HG02870 (cell line): ENCODE measurements at regions not wholly inside any gene's neighbourhood (a gene's known extent, or its start where the extent isn't known, plus 50 kb on each side); places are given as distances from the start of the nearest gene placed in this dataset.

Source experiments
- ATAC-seq: cut with Tn5 transposase; IDR thresholded peaks from one replicate; pipeline ENCODE4 v1.9.1; 2021; ENCODE audit warnings: mild to moderate bottlenecking, moderate library complexity; ENCODE audit not compliant: unreplicated experiment

DNA sequence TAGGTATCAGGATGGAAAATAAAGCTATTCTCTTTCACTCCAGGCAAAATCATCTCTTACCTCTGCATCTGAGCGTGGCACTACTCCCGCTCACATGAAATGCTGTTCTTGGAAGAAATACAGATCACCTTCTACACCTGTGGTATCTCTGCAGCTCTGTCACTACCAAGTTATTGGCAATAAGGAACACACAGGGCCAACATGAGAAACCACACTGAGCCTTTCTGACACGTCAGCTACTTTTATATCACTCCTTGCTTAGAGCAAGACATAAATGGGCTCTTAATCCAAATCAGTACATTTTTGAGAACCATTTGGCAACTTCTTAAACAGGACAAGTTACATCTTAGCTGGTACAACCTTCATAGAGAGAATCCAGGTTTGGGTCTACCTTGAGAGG is 101.8 kb upstream of the GUCY1A1 start:
- no peak for ATAC-seq

DNA sequence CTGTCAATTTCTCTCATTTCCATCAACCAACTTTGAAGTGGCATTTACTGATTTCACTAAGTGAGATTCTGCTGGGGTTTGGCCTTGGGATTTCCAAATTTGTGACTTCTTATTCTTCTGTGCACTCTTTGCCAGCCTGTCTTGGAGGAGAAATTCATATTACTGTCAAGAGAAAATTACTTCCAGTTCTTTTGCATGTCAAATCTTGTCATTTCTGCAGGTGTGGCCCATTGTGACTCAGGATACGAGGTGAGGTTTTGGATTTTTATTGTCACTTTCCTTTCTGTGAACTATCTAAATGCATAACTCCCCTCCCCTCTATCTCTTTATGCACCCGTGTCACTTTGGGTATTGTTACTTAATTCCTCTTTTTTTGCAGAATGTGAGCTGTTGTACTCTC is 102.6 kb upstream of the GUCY1A1 start:
- ATAC-seq: no peak

DNA sequence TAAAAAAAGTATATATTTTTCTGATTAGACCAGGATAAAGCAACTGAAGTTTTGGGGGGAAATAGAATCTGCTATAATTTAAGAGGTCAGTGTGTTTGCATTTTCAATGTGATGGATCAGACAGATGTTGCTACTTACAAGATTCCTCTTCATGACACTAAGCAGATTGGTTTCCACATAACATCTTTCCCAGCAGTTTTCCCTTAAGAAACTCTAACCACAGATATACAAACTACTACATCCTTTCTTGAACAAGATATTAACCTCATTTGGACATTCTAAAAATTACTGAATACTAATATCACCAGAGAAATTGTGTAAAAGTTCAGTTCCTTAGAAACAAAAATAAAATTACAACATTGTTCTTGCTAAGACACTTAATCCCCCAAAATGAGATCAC is 106.7 kb upstream of the GUCY1A1 start:
- no peak for ATAC-seq

DNA sequence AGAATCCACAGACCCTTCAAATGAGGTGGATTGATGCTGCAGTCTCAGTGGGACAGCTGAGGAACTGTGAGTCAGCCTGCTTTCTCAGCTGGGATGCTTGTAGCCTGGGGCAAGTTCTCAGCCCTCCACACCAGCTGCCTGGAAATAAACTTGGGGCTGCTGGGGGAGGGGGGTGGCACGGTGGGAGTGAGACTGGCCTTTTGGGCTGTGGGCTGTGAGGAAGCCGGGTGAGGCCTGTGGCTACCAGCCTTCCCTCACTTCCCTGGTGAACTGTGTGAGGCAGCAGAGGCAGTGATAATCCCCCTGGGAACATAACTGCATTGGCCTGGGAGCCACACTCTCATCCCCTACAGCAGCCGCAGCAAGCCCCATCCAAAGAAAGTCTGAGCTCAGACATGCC is 114.5 kb upstream of the GUCY1A1 start:
- no peak for ATAC-seq

DNA sequence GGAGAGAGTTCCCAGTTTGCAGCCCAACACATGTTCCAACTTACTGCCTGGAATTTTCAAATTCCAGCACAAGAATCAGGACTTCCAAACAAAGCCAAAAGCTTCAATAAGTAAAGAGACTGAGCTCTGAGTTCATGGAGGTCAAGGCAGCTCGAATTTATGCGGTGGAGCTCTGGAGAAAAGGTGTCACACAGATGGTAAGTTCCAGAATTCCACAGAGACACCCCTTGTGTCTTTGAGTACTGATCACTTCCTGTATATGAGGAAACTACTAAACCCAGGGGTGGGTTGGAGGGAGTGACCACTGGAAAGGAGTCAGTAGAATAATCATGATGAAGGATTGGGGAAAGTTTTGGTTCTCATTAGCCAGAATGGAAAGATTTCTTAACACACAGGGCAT is 118.5 kb upstream of the GUCY1A1 start:
- no peak for ATAC-seq

DNA sequence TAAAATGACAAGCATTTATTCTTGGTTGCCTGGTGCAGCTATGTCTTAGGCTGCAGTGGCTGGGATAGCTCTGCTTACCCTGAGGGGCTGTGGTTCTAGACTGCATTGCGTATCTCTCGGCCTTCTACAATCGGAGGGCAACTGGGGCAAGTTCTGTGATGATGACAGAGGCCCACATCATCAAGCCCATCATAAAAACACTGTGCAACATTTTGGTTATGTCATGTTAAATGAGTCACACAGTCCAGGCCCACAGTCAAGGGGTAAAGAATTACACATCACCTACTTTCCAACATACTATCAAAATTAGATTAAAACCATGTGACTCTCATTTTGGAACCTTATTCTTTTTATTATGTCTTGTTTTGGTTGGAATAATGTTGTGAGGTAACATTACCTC is 120.2 kb upstream of the GUCY1A1 start:
- ATAC-seq: no peak

DNA sequence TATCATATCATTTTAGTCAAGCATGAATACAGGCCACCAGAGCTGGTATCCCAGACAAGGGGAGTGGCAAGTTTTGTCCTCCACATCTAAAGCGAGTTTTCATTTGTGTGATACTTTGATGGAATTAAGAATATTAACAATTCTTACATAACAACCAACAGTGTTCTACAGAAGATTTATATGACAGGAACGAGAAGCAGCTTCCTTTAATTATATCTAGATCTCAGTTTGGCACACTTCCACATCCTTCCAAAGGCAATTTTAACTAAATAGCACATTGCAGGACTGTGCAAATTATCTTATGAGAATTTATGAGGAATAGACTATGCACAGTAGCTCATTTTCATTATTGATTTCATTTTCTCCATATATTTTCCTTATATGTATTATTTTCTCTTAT is 121.2 kb upstream of the GUCY1A1 start:
- ATAC-seq: no peak

DNA sequence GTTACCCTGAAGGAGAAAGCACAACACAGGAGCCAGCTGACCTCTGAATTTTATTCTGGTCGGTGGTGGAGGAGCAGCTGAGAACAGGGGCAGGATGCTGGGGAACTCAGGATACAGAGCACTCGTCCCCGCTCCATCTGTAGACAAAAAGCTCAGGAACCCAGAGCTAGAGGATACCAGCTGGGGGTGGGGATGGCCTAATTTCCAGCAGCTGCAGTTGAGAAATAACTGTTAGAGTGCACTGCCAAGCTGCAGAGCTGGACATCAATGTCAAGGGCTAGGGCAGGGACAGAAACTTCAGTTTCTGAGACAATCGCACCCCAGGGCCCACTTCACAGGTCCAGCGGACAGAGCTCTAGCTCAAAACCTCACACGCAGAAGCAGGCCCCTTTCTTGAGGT is 122.1 kb upstream of the GUCY1A1 start:
- ATAC-seq: no peak

DNA sequence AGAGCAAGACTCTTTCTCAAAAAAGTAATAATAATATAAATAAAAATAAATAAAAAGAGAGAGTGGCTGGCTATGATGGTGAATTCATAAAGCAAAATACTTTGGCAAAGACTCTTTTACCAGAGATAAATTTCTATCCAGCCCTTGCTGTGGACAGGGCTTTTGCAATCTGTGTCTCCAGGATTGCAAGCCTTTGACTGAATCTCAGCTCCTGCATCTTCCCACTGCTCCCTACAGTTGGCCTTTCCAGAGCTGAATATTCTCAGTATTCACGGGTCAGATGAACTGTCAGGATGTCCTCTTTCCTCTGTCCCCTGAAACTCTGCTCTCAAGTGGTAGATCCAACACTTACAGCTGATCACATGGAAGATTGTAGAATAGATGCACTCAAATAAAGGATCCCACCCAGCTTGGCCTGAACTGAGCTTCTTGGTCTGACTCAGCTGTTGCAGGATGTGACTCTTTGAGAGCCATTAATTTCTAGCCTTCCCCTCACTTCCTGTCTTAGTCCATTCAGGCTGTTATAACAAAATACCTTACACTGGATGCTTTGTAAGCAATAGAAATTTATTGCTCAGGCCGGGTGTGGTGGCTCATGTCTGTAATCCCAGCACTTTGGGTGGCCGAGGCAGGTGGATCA is 123.4 kb upstream of the GUCY1A1 start:
- peak; percentile 77 for ATAC-seq

DNA sequence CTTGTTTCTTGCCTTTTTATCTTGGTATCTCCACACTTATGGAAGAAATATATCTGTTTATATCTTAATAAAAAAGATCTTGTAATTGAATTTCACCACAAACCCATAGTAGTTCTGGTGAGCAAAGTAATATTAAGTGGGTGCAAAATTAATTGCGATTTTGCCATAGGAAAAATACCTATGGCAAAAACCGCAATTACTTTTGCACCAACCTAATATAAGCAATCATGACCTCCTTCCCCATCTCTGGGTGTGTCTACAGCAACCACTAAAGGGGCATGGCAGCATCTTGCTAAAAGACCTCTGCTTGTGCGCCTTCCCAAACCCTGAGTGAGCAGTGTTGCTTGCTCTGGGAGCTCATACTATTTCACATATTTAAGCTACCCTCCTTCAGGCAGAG is 124.2 kb upstream of the GUCY1A1 start:
- ATAC-seq: no peak

DNA sequence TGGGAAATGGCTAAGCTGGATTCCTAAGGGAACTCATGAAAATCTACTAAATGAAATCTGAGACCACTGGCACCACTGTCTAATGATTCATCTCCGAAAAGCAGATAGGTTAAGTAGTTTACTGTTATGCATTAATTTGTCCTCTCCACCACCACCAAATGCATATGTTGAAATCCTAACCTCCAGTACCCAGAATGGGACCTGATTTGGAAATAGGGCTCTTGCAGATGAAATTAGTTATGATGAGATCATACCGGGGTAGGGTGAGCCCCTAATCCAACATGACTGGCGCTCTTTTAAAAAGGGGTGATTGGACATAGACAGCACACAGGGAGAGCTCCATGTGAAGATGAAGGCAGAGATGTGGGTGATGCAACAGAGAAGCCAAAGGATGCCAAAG is 124.9 kb upstream of the GUCY1A1 start:
- no peak for ATAC-seq

DNA sequence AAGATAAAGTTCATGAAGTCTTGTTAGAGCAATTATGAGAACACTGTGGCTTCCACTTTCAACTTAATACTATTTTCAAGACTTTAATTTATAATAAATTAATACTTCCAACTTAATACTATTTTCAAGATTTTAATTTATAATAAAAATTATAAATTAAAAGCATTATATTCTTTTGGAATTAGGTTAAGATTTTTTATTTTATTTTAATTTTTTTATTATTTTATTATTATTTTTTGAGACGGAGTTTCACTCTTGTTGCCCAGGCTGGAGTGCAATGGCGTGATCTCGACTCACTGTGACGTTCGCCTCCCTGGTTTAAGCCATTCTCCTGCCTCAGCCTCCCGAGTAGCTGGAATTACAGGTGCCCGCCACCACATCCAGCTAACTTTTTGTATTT is 126.0 kb upstream of the GUCY1A1 start:
- no peak for ATAC-seq

DNA sequence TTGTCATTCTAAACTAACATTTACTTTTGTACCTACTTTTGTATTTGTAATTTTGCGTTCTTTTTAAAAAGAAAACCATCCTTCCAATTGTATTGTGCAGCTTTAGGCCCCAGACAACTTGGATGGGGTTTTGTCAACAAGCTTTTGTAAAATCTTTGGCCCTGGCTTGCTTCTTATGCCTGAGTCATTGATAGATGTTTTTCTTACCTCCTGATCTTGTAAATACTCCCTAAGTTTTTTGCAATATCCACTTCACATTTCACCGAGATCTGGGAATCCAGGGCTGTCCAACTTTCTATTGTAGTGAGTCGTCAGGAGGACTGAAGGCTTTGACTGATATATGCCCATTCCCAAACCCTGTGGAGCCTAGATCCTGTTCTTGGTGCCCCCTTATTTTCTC is 126.9 kb upstream of the GUCY1A1 start:
- ATAC-seq: no peak

DNA sequence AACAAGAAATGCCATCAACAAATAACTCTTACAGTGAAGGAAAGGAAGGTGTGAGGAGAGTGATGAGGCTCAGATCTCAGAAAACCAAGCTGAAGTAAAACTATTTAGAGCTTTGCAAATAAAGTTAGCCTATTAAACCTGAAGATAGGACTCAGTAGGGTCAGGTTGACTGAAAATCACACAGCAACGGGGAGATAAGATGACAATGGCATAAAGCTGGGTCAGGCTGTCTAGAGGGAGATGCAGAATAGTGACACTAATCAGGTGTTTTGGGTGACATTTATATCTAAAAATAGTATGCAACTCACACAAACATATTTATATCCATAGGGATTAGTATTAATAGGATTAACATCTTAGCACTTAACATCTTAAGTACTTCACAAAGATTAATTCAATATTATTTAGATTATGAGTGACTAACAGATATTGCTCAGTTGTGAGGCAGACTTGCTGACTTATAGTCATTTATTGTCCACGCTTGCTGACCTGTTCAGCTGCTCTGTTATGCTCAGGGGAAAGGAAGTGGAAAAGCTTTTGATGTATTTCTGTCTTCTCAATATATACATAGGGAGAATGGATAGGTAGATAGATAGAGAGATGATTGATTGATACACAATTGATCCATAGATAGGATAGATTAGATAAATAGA is 130.7 kb upstream of the GUCY1A1 start:
- ATAC-seq: no peak

DNA sequence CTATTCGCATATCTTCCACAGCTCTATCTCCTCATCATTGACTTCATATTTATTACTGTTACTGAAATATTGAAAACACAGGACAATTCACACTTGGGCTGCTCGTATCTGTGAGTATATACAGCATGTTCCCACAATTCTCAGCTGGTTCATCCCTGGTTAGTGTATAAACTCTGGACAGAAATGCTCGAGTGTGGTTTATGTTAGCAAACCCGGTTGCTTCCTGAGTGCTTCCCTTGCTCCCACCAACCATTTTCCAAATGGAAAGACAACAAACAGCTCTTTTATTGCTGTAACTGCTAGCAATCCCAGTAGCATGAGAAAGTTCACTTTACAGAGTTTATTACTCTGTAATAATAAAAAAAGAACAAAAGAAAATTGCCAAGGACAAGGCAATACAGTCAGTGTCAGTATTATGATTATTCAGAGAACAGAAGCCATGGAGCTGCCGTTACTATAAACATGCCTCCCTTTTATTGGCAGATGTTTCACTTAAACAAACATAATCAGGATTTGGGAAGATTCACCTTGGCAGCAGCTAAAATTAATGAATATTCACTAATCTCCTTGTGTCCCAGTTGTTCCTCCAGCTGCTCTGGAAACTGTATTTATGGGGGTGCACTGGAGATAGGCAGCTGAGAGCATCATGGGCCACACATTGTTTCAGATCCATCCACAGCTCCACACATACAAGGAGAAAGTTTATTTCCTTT is 134.1 kb upstream of the GUCY1A1 start:
- no peak for ATAC-seq

DNA sequence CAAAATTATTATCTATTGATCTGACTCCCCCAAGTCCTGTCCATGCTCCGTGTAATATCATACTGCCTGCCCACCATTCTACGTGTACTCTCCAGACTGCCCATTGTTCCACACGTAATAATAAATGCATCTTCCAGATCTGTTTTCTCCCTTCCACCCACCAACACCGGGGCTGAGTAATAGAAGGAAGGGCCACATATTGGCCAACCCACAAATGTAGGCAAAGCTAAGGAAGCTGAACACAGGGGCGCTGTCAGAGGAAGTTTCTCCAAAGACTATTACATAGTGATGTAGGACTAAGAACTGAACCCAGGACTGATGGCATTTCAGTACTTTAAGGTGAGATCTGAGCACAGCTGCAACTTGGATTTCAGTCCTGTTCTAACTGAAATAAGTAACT is 135.8 kb upstream of the GUCY1A1 start:
- no peak for ATAC-seq

DNA sequence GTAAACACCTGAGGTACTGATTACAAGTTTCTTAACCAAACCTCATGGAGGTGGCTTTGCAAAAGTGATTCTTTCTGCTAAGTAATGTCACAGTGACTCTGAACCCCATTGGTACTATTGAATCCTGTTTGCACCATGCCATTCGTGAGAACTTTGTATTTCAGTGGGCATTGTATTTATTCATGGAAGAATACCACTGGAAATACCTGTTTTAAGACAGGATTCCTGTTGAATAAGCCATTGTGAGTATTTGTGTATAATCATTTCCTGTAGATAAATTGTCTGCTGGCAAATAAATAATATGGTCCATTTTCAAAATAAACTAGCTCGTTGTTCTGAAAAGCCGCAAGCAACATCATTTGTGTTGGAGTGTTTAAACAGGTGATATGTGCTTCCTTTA is 136.4 kb upstream of the GUCY1A1 start:
- no peak for ATAC-seq

DNA sequence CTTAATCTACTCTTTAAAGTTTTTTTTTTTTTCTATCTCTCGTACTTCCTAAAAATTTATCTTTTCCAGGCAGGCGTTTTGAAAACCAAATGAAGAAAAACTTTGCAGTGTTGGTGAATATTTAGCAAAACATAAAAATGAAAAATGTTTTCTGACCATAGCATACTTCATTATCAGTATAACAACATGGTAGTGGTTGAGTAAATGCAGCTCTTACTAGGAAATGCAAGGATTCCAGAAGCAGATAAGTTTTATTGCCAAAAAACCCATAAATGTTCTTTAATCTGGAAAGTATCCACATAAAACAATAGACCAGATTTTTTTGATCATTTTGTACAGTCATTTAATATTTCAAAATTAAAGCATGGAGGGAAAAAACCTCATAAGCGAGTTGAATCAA is 136.9 kb upstream of the GUCY1A1 start:
- ATAC-seq: no peak

DNA sequence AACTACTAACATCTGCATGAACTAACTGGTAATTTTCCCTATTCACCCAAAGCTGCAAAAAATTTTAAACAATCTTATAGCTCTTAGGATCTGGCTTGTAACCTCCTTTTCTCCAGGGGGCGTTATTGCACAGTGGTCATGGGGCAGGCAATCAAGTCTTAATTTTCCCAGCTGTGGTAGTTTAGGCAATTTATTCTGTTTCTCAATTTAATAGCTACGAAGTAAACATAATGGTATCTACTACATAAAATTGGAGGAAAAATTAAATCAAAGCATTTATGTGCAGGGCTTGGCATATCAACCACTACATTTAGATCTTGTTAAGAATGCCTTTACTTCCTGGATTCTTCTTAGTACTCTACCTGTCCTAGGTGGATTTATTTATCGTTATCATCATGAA is 137.4 kb upstream of the GUCY1A1 start:
- no peak for ATAC-seq

DNA sequence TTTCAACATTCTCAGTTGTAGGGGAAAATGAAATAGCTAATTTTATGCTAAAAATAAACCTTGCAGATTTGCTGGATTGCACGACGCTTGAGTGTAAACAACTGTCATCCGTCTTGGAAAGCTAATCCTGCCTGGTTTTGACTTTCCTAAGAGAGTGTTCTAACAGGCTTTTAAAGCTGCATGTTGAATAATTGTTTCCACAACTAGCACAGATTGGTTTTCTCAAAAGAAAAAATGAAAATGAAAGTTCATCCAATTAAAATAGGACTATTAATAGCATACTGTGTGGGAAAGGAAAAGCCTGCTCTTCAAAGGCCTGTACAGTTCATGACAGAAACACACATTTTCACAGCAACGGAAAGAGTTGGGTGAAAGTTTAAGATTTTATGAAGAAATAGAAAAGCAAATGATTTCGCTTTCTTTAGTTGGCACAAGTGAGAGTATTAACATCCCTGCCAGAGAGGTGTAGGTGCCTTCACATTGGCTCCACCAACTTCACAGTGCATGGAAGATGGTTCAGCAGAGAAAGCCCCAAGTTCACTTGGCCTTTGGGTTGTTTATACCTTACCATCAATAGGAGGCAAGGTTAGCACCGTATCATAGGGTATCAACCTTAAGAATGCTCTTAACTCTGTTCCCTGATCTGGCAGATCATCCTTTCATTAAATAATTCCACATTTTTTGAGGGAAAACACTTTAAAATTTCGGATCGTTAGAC is 140.0 kb upstream of the GUCY1A1 start:
- no peak for ATAC-seq

DNA sequence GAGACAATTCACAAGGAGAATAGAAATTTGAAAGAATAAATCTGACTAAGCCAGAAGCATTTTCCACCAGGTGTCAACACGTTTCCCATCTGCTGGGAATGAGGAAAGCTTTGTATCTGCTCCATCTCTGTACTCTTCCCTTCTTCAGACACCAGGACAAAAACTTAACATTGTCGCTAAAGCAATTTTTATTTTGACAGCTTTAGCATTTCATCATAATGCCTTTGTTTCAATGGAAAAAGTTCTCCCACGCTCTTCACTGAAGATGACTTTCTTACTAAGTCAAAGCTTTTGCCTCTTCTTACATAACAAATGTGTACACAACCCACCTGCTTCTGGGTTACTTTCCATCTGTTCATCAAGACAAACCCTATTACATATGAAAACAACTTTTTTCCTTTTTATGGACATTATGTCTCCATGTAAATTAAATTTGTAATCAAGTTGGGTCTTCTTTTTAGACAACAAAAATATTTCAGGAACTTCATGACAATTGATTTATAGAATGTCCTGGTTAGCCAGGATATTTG is 141.7 kb upstream of the GUCY1A1 start:
- no peak for ATAC-seq

DNA sequence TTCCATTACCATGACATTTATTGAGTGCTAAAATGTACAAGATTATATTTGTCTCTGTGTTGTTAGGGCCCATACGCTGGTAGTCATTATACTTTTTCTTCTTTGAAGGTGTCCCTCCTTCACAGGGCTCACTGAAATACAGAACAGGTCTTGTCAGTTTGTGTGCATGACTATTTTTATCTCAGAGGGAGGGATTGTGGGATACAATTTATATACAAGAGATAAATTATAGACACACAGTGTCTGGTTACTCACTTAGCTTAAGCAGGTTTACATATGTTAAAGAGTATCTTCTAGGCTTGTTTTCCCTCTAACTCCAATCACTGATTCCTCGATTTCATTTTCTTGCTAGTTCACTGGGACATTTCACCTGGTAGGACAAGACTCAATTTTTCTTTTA is 143.3 kb upstream of the GUCY1A1 start:
- ATAC-seq: no peak
